GM19468 (cell line): ENCODE measurements at regions not wholly inside any gene's neighbourhood (a gene's known extent, or its start where the extent isn't known, plus 50 kb on each side); places are given as distances from the start of the nearest gene placed in this dataset.
A peak's percentile ranks its signal among the peaks of the same experiment; 100 is the strongest.
"Not testable (repeated sequence)": the region's sequence is repeated elsewhere in the genome, so short reads cannot be mapped to it uniquely, and the experiment has no call there.

ENCODE experiments used
- ATAC-seq: cut with Tn5 transposase; IDR thresholded peaks from one replicate; pipeline ENCODE4 v1.9.1; 2021; ENCODE audit warnings: mild to moderate bottlenecking, moderate library complexity, moderate number of reproducible peaks; ENCODE audit not compliant: unreplicated experiment; ENCODE audit errors: extremely low read depth

DNA sequence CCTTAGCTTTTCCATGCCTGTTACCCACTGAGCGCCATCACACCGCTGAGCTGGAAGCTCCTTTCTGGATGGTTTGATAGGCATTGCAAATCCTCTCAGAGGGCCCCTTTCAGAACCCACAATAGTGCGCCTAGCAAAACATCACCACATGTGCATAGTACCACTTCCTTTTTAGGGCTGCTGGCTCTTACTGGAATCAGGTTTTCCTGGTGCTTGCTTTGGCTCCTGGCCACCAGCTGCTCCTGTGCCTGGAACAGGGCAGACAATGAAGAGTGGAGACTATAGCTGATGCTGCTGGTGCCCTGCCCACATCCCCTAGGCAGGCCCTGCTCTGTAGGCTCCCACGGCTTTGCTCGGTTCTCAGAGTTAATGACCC, 163.6 kb upstream of the SEMA6A start:
- no peak for ATAC-seq

DNA sequence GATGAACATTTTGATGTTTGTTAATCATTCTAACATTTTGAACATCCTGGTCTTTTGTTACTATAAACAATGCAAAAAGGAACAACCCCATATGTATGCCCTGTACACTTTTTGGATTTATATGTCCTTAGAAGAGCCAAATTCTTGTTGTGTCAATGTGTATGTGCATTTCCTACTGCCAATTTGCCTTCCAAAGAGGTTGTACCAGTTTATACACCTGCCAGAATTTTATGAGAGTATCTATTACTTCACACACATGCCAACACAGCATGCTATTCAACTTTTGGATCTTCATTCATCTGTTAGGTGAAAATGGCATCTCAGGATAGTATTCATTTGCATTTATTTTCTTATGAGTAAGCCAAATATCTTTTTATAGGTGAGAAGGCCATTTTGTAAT, 162.0 kb upstream of the SEMA6A start:
- no peak for ATAC-seq

DNA sequence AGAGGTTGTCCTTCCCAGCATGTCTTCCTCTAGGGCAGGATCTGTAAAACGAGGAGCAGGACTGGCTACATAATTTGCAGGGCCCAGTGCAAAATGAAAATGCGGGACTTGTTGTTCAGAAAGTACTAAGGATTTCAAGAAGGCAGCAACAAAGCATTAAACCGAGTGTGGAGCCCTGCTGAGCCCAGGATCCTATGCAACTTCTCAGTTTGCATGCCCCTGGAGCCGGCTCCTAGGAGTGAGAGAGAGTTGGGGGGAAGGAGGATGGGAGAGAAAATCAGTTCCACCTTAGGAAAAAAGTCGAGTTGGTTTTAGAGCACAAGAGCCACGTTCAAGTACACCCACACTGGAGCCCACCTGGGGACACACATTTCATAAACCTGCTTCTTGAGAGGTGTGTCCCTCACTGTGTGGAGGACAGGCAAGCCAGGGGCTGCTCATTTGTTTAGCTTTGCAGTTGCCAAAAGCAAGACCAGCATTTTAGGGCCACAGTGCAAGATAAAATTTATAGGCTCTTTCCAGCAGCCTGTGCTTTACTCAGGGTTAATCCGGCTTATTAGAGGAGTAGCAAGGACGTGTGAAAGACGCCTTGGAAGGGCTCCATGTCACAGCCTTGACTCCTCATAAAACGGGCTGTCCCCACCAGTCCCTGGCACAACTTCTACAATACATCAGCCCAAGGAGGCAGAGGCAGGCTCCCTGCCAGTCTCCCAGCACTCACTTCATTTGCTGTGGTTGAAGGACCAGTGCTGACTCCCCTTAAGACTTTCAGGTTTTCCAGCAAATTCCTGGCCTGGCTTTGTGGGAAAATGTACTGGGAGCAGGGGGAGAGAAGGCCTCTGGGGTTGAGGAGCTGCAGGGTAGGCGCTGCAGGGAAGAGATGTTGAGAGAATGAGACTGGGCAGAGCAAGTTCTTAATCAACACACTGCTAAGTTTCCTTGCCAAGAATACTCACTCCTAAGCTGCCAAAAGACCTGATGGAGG, 159.7 kb upstream of the SEMA6A start:
- no peak for ATAC-seq

DNA sequence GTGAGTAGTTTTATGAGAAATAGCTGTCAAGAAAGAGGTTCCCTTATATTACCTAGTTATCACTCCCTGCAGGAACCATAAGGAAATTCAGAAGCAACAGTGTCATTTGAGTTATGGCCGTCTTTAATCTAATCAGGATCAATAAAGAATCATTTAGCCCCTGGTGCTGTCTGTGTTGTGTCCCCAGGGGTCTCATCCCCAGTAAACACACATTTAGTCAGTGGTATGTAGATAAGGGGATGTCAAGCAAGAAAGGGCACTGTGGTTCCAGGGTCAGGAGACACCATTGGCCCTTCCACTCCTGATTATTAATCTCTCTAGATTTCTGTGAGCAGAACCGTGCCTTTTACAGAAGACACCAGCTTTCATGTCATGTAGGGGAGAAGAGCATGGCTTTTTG, 158.0 kb upstream of the SEMA6A start:
- ATAC-seq, result no peak

DNA sequence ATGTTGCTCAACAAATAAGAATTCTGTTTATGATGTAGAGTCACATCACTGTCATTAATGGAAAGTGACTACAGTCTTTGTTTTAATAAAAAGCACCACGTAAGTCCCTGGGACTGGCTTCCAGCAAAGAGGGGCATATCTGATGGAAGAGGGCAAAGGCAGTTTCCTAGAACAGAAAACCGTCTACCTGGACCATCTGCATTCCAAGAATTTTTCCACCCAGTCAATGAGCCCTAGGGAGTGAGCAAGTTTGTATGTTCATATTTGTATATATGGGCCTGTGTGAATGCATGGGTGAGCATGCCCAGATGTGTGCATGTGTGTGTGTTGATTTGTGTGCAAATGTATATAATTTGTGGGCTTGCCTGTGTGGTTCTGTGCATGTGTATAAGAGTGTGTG, 156.8 kb upstream of the SEMA6A start:
- ATAC-seq, result no peak

DNA sequence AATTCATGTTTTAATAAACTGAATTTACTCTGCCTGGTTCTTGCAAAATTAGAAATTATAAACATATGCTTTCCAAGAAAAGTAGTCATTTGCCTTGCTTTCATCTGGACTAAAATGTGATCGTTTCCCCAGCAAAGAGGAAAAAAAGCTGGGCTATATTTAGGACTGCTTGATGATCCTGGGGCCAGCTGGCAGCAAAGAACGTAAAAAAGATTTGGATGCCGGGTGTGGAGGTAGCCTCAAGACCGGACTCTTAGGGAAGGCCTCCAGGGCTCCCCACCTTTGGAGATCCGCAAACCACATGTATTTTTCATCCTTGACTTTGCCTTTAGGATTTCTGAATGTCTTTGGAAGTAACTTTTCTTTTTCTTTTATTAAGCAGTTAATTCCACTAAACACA, 156.1 kb upstream of the SEMA6A start:
- no peak for ATAC-seq

DNA sequence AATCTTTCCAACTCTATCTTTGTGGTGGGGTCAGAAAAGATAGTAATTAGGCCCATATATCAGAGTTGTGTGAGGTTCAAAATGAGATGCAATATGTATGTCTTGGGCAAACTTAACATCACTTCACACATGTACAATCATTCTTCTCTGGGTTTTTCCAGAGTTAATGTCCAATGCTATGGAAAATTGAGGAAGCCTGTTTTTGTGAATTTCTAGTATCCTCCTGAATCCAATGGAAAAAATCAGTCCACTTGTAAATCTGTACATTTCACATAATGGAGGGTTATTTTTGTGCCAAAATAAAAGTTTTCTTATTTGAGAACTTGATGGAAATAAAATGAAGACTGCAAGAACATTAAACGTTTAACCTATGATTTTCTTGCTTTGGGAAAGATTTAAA, 155.6 kb upstream of the SEMA6A start:
- ATAC-seq, result no peak

DNA sequence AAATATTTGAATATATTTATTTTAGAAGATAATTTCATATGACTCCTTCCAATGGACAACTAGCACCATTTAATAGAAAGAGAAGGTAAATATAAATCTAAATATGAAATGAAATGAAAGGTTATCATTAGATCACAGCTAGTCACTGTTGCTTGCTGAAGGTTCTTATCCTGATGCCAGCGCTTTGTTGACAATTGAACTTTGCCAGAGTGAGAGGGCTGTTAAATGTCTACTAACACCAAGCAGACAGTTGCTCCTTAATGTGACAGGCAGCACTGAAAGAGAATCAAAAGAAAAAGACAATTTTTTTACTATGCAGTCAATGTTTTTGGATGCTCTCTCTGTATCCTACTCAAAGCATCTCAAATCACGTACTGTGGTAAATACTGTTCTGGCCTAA, 152.6 kb upstream of the SEMA6A start:
- ATAC-seq, result no peak

DNA sequence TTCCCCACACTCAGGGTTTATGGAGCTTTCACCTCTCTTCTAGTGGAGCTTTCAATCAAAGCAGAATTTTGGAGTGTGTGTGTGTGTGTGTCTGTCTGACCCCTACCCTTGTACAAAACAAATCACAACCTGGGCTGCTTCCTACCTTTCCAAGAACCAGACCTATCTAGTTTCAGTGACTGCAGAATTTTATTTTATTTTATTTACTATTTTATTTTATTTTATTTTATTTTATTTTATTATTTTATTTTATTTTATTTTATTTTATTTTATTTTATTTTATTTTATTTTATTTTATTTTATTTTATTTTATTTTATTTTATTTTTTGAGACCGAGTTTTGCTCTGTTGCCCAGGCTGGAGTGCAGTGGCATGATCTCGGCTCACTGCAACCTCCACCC, 151.6 kb upstream of the SEMA6A start:
- not testable (repeated sequence) for ATAC-seq

DNA sequence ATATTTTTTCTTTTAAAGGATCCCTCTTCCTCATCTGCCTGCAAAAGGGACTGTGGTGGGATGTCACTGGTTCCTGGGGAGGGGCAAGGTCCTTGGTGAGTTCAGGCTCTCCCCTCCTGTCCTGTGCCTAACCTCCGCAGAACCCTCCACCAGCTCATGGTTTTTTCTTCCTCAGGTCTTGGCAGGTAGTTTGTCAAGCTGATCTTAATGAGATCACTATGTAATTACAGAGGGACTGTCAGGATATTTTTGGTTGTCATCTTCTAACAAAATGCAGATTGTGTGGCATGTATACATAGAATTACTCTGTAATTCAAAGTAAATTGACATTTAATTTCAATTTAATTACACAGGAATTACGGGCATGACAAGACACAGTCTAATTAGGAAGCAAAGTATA, 150.3 kb upstream of the SEMA6A start:
- ATAC-seq, result no peak

DNA sequence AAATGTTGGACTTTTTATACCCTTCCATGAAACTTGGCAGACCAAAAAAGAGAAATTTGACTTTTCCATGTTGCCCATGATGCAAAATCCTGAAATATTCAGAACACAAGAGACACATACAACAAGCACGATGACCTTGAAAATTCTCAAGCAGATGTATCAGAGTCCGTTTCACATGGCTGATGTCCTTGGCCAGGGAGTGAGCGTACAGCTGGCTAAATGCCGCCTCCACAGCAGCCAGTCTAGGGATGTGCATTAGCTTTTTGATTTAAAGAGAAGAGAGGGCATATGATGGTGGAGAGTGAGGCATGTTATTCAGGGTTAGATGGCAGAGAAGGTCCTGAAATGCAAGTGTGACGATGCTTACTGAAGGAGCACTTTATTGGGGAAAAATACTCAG, 148.0 kb upstream of the SEMA6A start:
- ATAC-seq, result no peak

DNA sequence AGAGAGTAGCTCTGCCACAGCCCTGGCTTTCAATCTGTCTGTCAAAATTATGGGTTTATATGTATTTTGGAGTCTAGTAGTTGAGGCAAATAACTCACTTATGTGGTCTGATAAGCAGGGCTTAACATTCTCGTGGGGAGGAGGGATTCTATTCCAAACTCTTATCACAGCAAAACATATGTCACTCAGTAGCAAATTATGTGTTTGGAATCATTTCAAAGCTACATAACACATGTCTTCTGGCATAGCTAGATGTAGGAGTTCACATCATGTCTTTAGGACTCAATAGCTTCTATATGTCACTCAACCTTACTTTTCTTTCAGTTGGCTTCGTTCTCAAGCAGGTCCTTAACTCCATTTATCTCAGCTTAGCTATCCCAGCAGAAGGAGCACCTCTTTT, 144.5 kb upstream of the SEMA6A start:
- ATAC-seq, result no peak

DNA sequence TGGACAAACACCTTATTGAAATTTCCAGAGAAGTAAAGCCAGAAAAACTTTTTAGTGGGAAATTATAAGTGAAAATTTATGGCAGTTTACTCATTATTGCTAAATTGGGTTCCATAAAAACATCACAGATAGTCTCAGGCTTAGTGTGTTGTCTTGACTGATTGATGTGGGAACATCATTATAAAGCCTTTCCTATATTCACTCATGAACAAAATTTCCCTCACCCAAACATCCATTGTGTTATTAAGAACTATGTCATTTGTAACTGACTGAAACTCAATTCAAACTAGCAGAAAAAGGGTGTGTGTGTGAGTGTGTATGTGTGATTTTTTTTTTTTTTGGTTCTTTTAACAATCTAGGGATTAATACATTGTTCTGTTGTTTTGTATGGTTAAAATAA, 143.7 kb upstream of the SEMA6A start:
- no peak for ATAC-seq

DNA sequence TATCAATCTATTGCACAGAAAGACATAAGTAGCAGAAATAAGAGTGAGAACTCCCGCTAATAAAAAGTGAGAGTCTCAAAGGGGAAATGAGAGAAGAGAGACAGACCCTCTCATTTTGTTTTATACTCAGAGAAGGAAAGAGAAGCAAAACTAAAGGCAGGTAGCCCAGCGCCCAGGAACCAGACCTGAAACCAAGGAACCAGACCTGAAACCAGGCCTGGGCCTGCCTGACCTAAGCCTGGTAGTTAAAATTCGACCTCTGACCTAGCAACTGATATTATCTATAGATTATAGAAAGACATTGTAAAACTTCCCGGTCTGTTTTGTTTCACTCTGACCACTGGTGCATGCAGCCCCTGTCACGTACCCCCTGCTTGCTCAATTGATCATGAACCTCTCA, 134.5 kb upstream of the SEMA6A start:
- no peak for ATAC-seq

DNA sequence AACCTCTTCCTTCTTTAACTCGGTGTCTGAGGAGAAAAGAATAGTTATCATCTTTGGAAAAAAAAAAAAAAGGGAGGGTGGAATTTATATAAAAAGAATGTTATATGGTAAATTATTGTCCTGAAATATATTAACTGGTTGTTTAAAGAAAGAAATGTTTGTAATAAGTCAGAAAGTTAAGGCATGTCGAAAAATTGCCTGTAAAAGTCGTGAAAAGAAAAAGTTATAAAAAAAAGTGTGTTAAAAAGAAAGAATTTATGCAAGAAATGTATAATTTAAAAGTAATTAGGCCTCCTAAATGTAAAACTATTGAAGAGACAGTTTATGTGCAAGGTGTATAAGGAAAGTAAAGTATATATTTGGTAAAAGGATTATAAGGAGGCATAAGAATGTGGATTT, 130.5 kb upstream of the SEMA6A start:
- ATAC-seq, result not testable (repeated sequence)

DNA sequence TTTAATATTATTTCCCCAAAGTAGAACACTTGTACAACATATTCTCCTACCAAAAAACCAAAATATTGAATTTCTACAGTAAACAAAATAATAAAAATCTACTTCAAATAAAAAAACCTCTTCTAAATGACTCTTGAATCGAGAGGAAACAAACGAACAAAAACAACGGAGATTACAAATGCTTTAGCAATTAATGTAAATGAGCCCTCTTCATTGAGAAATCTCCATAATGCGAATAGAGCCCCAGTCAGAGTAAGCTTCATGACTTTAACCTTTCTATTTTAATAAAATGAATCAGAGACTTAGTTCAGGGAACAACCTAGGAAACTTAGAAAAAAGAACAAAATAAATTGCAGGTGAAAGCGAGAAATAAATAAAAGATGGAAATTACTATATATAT, 129.3 kb upstream of the SEMA6A start:
- no peak for ATAC-seq

DNA sequence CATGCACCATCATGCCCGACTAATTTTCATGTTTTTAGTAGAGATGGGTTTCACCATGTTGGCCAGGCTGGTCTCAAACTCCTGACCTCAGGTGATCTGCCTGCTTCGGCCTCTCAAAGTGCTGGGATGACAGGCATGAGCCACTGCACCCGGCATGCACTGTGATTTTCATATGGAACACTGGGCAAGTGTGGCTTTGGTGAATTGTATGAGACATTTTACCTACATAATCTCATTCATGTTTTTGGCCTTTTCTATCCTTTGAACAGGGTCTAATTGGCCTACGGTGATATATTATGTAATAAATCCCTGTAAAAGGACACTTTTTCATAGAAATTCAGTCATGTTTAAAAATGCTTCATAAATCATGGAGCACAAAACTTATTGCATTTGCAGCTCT, 128.7 kb upstream of the SEMA6A start:
- no peak for ATAC-seq

DNA sequence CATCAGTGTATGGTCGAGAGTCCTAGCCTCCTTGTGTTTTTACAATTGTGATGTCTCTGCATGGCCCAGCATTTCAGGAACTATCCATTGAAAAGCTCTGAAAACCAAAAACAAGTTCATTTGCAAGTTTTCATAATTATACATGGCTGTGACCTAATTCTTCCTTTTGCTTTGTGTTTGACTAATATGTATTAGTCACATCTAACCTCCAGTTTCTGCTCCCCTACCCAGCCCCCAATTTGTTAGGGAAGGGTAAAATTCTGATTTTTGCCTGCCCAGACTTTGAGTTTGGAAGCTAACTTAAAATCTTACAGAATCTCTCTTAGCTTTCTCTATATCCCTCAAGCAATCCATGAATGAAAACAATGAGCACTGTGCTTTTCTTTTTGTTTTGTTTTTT, 128.2 kb upstream of the SEMA6A start:
- ATAC-seq, result no peak

DNA sequence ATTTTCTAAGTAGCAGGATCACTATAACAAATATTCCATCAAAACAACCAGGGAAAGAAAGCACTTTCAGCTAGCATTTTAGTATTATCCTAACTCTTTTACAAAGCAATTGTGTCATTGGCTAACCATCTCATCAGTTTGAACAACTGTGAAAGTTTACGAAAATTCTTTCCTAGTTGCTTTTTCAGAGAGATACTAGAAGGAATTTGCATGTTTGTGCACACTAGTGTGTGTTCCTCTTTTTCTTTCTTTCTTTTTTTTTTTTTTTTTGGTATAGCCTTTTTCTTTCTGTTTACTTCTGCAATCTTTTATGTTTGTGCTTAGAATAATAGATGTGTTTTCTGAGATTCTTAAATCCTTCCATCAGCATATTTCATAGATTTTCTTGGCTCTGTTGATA, 124.7 kb upstream of the SEMA6A start:
- ATAC-seq, result no peak

DNA sequence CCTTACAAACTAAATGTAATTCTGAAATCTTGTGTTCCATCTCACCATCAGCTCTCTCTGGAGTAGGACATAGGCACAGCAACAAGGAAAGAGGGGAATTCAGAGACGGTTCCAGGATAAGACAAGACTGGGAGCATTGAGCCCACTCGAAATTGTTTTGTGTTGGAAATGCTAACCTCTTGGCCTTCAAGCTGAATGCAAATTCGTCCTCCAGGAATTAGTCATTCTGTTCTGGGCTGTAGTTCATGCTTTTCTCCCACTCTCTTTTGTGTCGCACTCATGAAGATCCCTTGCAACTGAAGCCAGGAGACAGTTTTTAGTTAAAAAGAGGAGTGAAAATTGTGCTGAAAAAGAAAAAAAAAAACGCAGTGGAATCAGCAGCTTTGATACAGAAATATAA, 121.7 kb upstream of the SEMA6A start:
- ATAC-seq, result peak; percentile 88

DNA sequence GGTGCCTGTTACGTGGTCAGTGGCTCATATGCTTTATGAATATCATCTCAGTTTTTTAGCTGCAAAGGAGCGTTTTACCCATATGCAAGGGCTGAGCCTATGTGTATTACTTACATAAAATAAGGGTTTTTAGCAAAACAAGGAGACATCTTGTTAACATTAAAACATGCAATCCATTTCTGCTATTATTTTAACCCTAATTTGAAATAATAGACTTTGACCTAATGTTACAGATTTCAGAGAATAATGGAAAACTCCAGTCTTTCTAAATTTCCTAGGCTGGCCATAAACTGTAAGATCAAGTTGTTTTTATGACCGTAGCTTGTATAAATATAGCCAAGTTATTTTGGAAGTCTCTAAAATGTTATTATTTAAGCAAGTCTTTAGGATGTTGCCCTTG, 121.1 kb upstream of the SEMA6A start:
- ATAC-seq, result no peak

DNA sequence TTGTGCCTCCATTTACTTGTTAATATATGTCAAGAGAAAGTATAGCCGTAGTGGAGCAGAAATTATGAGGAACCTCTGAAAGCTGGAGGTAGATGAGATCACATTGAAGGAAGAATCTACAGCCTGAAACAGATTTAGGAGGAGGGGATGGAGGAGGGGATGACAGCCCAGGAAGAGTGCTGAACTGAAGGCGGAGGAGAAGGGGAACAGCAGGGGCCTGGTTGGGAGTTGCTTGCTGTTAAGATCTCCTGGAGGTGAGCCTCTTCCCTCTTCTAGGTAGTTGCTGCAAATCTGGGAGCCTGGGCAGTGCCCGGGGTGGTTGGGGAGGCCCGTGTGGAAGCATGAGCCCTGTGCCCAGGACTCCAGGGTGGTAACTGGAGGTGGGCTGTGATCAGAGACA, 111.8 kb upstream of the SEMA6A start:
- no peak for ATAC-seq
